CD14-positive monocyte (primary cell): ENCODE measurements at regions not wholly inside any gene's neighbourhood (a gene's known extent, or its start where the extent isn't known, plus 50 kb on each side); places are given as distances from the start of the nearest gene placed in this dataset.

Experiments used
- DNase-seq, 3 donors: peaks; one replicate each; pipeline ENCODE4 v3.0.0-alpha.2; 2011 to 2022
- H2AFZ ChIP-seq: 2 replicates; pipeline ENCODE4 v1.6.0; 2012; ENCODE audit warnings: mild to moderate bottlenecking, low read depth, low read length, inconsistent platforms; ENCODE audit not compliant: insufficient read depth, poor library complexity, severe bottlenecking
- H3K27ac ChIP-seq, 2 donors: 1 replicate in 1 of 2; 2 replicates in 1 of 2; pipeline ENCODE4 v1.5.1; 2012 to 2013; ENCODE audit warnings: low read length in 2 of 2, control low read depth in 1 of 2, inconsistent platforms in 1 of 2, low read depth in 1 of 2, mild to moderate bottlenecking in 1 of 2
- H3K27me3 ChIP-seq, 2 donors: one replicate each; pipeline versions ENCODE4 v1.6.0 to v1.6.1; 2011 to 2013; ENCODE audit warnings: low read length in 2 of 2; ENCODE audit not compliant: control insufficient read depth in 2 of 2, insufficient read depth in 2 of 2
- H3K36me3 ChIP-seq, 2 donors: replicated peaks in 1 of 2; 1 replicate in 1 of 2; 2 replicates in 1 of 2; pipeline versions ENCODE4 v1.5.1 to v1.6.1; 2012 to 2013; ENCODE audit warnings: low read length in 2 of 2, control low read depth in 1 of 2, inconsistent platforms in 1 of 2, mild to moderate bottlenecking in 1 of 2; ENCODE audit not compliant: insufficient read depth in 2 of 2, control insufficient read depth in 1 of 2
- H3K4me1 ChIP-seq, 2 donors: 1 replicate in 1 of 2; 2 replicates in 1 of 2; pipeline versions ENCODE4 v1.5.1 to v1.6.1; 2012 to 2013; ENCODE audit warnings: low read length in 2 of 2, control low read depth in 1 of 2, inconsistent platforms in 1 of 2, mild to moderate bottlenecking in 1 of 2, moderate library complexity in 1 of 2; ENCODE audit not compliant: insufficient read depth in 2 of 2, control insufficient read depth in 1 of 2
- H3K4me2 ChIP-seq: replicated peaks from 2 replicates; pipeline ENCODE3; 2012; ENCODE audit warnings: low read length, moderate library complexity, mild to moderate bottlenecking; ENCODE audit not compliant: poor library complexity, severe bottlenecking; ENCODE audit errors: extremely low read depth
- H3K4me3 ChIP-seq, 3 experiments: fragments of 200-600 bp in 1 of 3; sonication (generic) in 1 of 3; replicated peaks in 1 of 3; 1 replicate in 2 of 3; 2 replicates in 1 of 3; pipeline ENCODE4 v1.5.1; 2011 to 2013; ENCODE audit warnings: low read length in 3 of 3, mild to moderate bottlenecking in 3 of 3, control low read depth in 2 of 3, low read depth in 2 of 3, inconsistent platforms in 1 of 3, moderate library complexity in 1 of 3
- H3K79me2 ChIP-seq: 2 replicates; pipeline ENCODE4 v1.6.0; 2012; ENCODE audit warnings: mild to moderate bottlenecking, control low read depth, inconsistent platforms, low read length, moderate library complexity; ENCODE audit not compliant: insufficient read depth
- H3K9ac ChIP-seq: 2 replicates; pipeline ENCODE4 v1.6.0; 2017; ENCODE audit warnings: low read length, mild to moderate bottlenecking; ENCODE audit not compliant: insufficient read depth, poor library complexity, severe bottlenecking
- H3K9me3 ChIP-seq, 2 donors: replicated peaks in 1 of 2; 1 replicate in 1 of 2; 2 replicates in 1 of 2; pipeline versions ENCODE4 v1.5.1 to v1.6.1; 2012 to 2013; ENCODE audit warnings: low read length in 2 of 2, control low read depth in 1 of 2; ENCODE audit not compliant: control insufficient read depth in 1 of 2, insufficient read depth in 1 of 2
- H4K20me1 ChIP-seq: 2 replicates; pipeline ENCODE4 v1.6.0; 2012; ENCODE audit warnings: mild to moderate bottlenecking, low read length, control low read depth, moderate library complexity; ENCODE audit not compliant: insufficient read depth
- H3K27ac Mint-ChIP-seq, 7 donors: one replicate each; pipeline ENCODE4 v1.8.0; 2020; ENCODE audit warnings: mild to moderate bottlenecking in 7 of 7, mixed read lengths in 7 of 7, moderate library complexity in 6 of 7, inconsistent platforms in 2 of 7
- H3K27me3 Mint-ChIP-seq, 3 donors: one replicate each; pipeline ENCODE4 v1.8.0; 2021 to 2022; ENCODE audit warnings: low read depth in 3 of 3, mild to moderate bottlenecking in 3 of 3, mixed read lengths in 3 of 3, moderate library complexity in 3 of 3, inconsistent platforms in 1 of 3
- H3K36me3 Mint-ChIP-seq, 2 donors: one replicate each; pipeline ENCODE4 v1.8.0; 2020; ENCODE audit warnings: mixed read lengths in 2 of 2, inconsistent platforms in 1 of 2, mild to moderate bottlenecking in 1 of 2
- H3K4me1 Mint-ChIP-seq: one replicate; pipeline ENCODE4 v1.8.0; 2020; ENCODE audit warnings: mild to moderate bottlenecking, mixed read lengths
- H3K4me3 Mint-ChIP-seq, 2 donors: one replicate each; pipeline ENCODE4 v1.8.0; 2020; ENCODE audit warnings: mild to moderate bottlenecking in 2 of 2, mixed read lengths in 2 of 2, moderate library complexity in 1 of 2
- H3K9me3 Mint-ChIP-seq, 7 donors: one replicate each; pipeline ENCODE4 v1.8.0; 2020 to 2022; ENCODE audit warnings: mixed read lengths in 7 of 7, mild to moderate bottlenecking in 6 of 7, moderate library complexity in 6 of 7, inconsistent platforms in 2 of 7
- WGBS: methylation state at CpG from one replicate; pipeline ENCODE4 v1.1.5; 2013; ENCODE audit warnings: missing lambda C conversion rate; ENCODE audit not compliant: insufficient coverage; 5-methylcytosine and 5-hydroxymethylcytosine counted together
- intact Hi-C, 2 donors: fragments of 100-400 bp; cut with micrococcal nuclease; formaldehyde crosslinking; loops; one replicate each; pipeline versions ENCODE4 v1.15.0 to v1.15.1; 2023
- TF ChIP-seq, protein P1 (sequence below): fragments of 200-600 bp; IDR thresholded peaks from one replicate; pipeline ENCODE4 v1.8.0; 2022; ENCODE audit warnings: antibody characterized with exemption, mild to moderate bottlenecking

DNA sequence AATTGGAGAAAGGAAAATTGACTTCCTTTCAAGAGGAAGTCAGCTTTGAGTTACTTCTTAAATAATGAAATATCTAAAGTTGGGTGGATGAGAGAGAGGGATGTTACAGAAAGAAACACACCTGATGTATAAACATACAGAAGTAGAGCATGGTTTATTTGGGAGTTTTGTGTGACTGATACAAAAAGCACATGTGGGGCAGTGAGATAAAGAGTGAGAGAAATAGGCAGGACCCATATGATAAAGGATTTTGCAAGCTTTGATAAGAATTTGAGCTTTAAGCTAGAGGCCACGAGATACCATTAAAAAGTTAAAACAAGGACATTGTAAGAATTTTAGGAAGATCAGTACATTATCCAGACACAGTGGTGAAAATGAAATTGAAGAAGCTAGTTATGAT lies 263.3 kb upstream of the GPRIN3 start:
- TF ChIP-seq, protein P1, sequence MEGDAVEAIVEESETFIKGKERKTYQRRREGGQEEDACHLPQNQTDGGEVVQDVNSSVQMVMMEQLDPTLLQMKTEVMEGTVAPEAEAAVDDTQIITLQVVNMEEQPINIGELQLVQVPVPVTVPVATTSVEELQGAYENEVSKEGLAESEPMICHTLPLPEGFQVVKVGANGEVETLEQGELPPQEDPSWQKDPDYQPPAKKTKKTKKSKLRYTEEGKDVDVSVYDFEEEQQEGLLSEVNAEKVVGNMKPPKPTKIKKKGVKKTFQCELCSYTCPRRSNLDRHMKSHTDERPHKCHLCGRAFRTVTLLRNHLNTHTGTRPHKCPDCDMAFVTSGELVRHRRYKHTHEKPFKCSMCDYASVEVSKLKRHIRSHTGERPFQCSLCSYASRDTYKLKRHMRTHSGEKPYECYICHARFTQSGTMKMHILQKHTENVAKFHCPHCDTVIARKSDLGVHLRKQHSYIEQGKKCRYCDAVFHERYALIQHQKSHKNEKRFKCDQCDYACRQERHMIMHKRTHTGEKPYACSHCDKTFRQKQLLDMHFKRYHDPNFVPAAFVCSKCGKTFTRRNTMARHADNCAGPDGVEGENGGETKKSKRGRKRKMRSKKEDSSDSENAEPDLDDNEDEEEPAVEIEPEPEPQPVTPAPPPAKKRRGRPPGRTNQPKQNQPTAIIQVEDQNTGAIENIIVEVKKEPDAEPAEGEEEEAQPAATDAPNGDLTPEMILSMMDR: no peak
- Histone ChIP-seq H4K20me1 (no peaks in the 10 kb centered on the region), H3K79me2 (no peaks in the 10 kb centered on the region), H3K9ac (no peak overlapping the region), H3K4me3 (no peak overlapping the region), H3K27me3 (no peaks in the 10 kb centered on the region), H3K36me3 (no peaks in the 10 kb centered on the region), H3K9me3 (no peaks in the 10 kb centered on the region), H2AFZ (no peak overlapping the region), H3K27ac (no peak overlapping the region), H3K4me2 (no peak overlapping the region), H3K4me1 (no peaks in the 10 kb centered on the region)
- no peak overlapping the region for H3K27ac Mint-ChIP-seq
- no peak for DNase-seq
- H3K4me3 Mint-ChIP-seq: no peak overlapping the region
- H3K36me3 Mint-ChIP-seq: no peaks in the 10 kb centered on the region
- WGBS: 80% methylated on average over 1 of the region's 1 CpG
- intact Hi-C loops: no loop called here
- peaks cover 0 to 3% (median 0%) of the 10 kb centered on the region in 7 donors for H3K9me3 Mint-ChIP-seq
- H3K27me3 Mint-ChIP-seq: no peaks in the 10 kb centered on the region
- no peaks in the 10 kb centered on the region for H3K4me1 Mint-ChIP-seq

DNA sequence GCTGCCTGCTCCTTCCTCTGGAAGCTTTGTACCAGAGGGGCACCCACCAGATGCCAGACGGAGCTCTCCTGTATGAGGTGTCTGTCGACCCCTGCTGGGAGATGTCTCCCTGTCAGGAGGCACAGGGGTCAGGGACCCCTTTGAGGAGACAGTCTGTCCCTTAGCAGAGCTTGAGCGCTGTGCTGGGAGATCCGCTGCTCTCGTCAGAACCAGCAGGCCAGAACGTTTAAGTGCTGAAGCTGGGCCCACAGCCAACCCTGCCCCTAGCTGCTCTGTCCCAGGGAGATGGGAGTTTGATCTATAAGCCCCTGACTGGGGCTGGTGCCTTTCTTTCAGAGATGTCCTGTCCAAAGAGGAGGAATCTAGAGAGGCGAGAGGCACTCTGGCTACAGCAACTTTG lies 260.3 kb upstream of the GPRIN3 start:
- no peaks in the 10 kb centered on the region for H3K4me1 ChIP-seq
- no peak overlapping the region for H3K27ac ChIP-seq
- H3K9ac ChIP-seq: no peak overlapping the region
- H3K4me1 Mint-ChIP-seq: no peaks in the 10 kb centered on the region
- no peak for DNase-seq
- no peak overlapping the region for H2AFZ ChIP-seq
- H3K79me2 ChIP-seq: no peaks in the 10 kb centered on the region
- H3K27me3 ChIP-seq: no peaks in the 10 kb centered on the region
- 90% methylated on average over 7 of the region's 7 CpGs for WGBS
- no peaks in the 10 kb centered on the region for H3K27me3 Mint-ChIP-seq
- no peak overlapping the region for H3K4me3 ChIP-seq
- no peak overlapping the region for H3K4me3 Mint-ChIP-seq
- no peaks in the 10 kb centered on the region for H3K9me3 ChIP-seq
- no peaks in the 10 kb centered on the region for H3K36me3 Mint-ChIP-seq
- TF ChIP-seq, protein P1: no peak
- no peaks in the 10 kb centered on the region for H3K36me3 ChIP-seq
- no peak overlapping the region for H3K4me2 ChIP-seq
- H4K20me1 ChIP-seq: no peaks in the 10 kb centered on the region
- H3K27ac Mint-ChIP-seq: no peak overlapping the region
- intact Hi-C loops: no loop called here
- peaks cover 0 to 3% (median 0%) of the 10 kb centered on the region in 7 donors for H3K9me3 Mint-ChIP-seq
